ENCODE measurements at regions not wholly inside any gene's neighbourhood (a gene's known extent, or its start where the extent isn't known, plus 50 kb on each side); places are given as distances from the start of the nearest gene placed in this dataset.
"Not testable (repeated sequence)": the region's sequence is repeated elsewhere in the genome, so short reads cannot be mapped to it uniquely, and the experiment has no call there.

- H3K4me3 ChIP-seq (ENCODE audit: insufficient read depth, low read depth, low read length) = no peak overlapping the region
- H3K36me3 ChIP-seq (ENCODE audit: insufficient read depth, low read length) = no peaks in the 10 kb centered on the region
- H4K20me1 ChIP-seq (ENCODE audit: insufficient read depth, low read length) = no peaks in the 10 kb centered on the region
- peak; percentile 12 for DNase-seq (ENCODE audit: low read depth)
- no peaks in the 10 kb centered on the region for H3K9me3 ChIP-seq (ENCODE audit: insufficient read depth, low read depth, low read length)
- H3K4me2 ChIP-seq (ENCODE audit: low read length) = peak overlapping the region; percentile 4
- no peak overlapping the region for H3K27ac ChIP-seq (ENCODE audit: low read depth, low read length)
- no peaks in the 10 kb centered on the region for H3K79me2 ChIP-seq (ENCODE audit: insufficient read depth, low read length)
- H3K27ac Mint-ChIP-seq (ENCODE audit: unreplicated experiment) = no peak overlapping the region
- H3K9ac ChIP-seq (ENCODE audit: low read length) = no peak overlapping the region
- H3K9me3 Mint-ChIP-seq (ENCODE audit: unreplicated experiment) = peaks cover 4% of the 10 kb centered on the region
- peaks cover 5% of the 10 kb centered on the region for H3K4me1 Mint-ChIP-seq (ENCODE audit: low read depth, unreplicated experiment)
- FAIRE-seq = no peak
- H3K4me1 ChIP-seq (ENCODE audit: insufficient read depth, low read length) = peaks cover 14% of the 10 kb centered on the region
- peaks cover 4% of the 10 kb centered on the region for H3K27me3 Mint-ChIP-seq (ENCODE audit: low read depth, unreplicated experiment)
- no peak for TF ChIP-seq EZH2 (IDR thresholded peaks at IDR 0.05; ENCODE audit: insufficient read depth, low read length)
- TF ChIP-seq CTCF (IDR thresholded peaks at IDR 0.05; ENCODE audit: insufficient read depth, low read depth, low read length) = no peak
- no peaks in the 10 kb centered on the region for H3K27me3 ChIP-seq (ENCODE audit: insufficient read depth, low read length)
- peaks cover 4% of the 10 kb centered on the region for H3K36me3 Mint-ChIP-seq (ENCODE audit: low read depth, unreplicated experiment)
- no peak overlapping the region for H2AFZ ChIP-seq (ENCODE audit: low read depth, low read length)
- no peak overlapping the region for H3K4me3 Mint-ChIP-seq (ENCODE audit: unreplicated experiment)
Measured at GRCh38 chr4:15198070-15198727, 195.9 kb downstream of the CPEB2 start.

- H3K4me3 Mint-ChIP-seq (ENCODE audit: unreplicated experiment) = no peak overlapping the region
- Histone ChIP-seq H3K4me2 (ENCODE audit: low read length) (no peak overlapping the region), H3K79me2 (ENCODE audit: insufficient read depth, low read length) (no peaks in the 10 kb centered on the region), H3K4me3 (ENCODE audit: insufficient read depth, low read depth, low read length) (no peak overlapping the region), H3K27me3 (ENCODE audit: insufficient read depth, low read length) (no peaks in the 10 kb centered on the region), H4K20me1 (ENCODE audit: insufficient read depth, low read length) (no peaks in the 10 kb centered on the region), H3K27ac (ENCODE audit: low read depth, low read length) (no peak overlapping the region), H3K4me1 (ENCODE audit: insufficient read depth, low read length) (peaks cover 8% of the 10 kb centered on the region), H3K36me3 (ENCODE audit: insufficient read depth, low read length) (no peaks in the 10 kb centered on the region), H3K9ac (ENCODE audit: low read length) (no peak overlapping the region), H2AFZ (ENCODE audit: low read depth, low read length) (no peak overlapping the region), H3K9me3 (ENCODE audit: insufficient read depth, low read depth, low read length) (peaks cover 5% of the 10 kb centered on the region)
- H3K9me3 Mint-ChIP-seq (ENCODE audit: unreplicated experiment) = peaks cover 13% of the 10 kb centered on the region
- no peaks in the 10 kb centered on the region for H3K27me3 Mint-ChIP-seq (ENCODE audit: low read depth, unreplicated experiment)
- H3K4me1 Mint-ChIP-seq (ENCODE audit: low read depth, unreplicated experiment) = peaks cover 3% of the 10 kb centered on the region
- FAIRE-seq (no peak), DNase-seq (ENCODE audit: low read depth) (no peak)
- no peak overlapping the region for H3K27ac Mint-ChIP-seq (ENCODE audit: unreplicated experiment)
- H3K36me3 Mint-ChIP-seq (ENCODE audit: low read depth, unreplicated experiment) = no peaks in the 10 kb centered on the region
- TF ChIP-seq EZH2 (IDR thresholded peaks at IDR 0.05; ENCODE audit: insufficient read depth, low read length) = no peak
- TF ChIP-seq CTCF (IDR thresholded peaks at IDR 0.05; ENCODE audit: insufficient read depth, low read depth, low read length) = no peak
Measured at GRCh38 chr4:15201782-15202181, 199.5 kb downstream of the CPEB2 start.

GRCh38 chr4:15202481-15202880, 200.2 kb downstream of the CPEB2 start:
- no peak overlapping the region for H3K27ac Mint-ChIP-seq (ENCODE audit: unreplicated experiment)
- H3K4me3 ChIP-seq (ENCODE audit: insufficient read depth, low read depth, low read length) = no peak overlapping the region
- no peaks in the 10 kb centered on the region for H3K79me2 ChIP-seq (ENCODE audit: insufficient read depth, low read length)
- DNase-seq (ENCODE audit: low read depth) = peak; percentile 54
- no peak overlapping the region for H3K27ac ChIP-seq (ENCODE audit: low read depth, low read length)
- H3K27me3 Mint-ChIP-seq (ENCODE audit: low read depth, unreplicated experiment) = no peaks in the 10 kb centered on the region
- peaks cover 8% of the 10 kb centered on the region for H3K9me3 ChIP-seq (ENCODE audit: insufficient read depth, low read depth, low read length)
- TF ChIP-seq EZH2 (IDR thresholded peaks at IDR 0.05; ENCODE audit: insufficient read depth, low read length) = no peak
- TF ChIP-seq CTCF (IDR thresholded peaks at IDR 0.05; ENCODE audit: insufficient read depth, low read depth, low read length) = no peak
- FAIRE-seq = peak; percentile 76
- no peaks in the 10 kb centered on the region for H3K4me1 Mint-ChIP-seq (ENCODE audit: low read depth, unreplicated experiment)
- H2AFZ ChIP-seq (ENCODE audit: low read depth, low read length) = no peak overlapping the region
- no peaks in the 10 kb centered on the region for H3K36me3 ChIP-seq (ENCODE audit: insufficient read depth, low read length)
- H3K36me3 Mint-ChIP-seq (ENCODE audit: low read depth, unreplicated experiment) = no peaks in the 10 kb centered on the region
- no peak overlapping the region for H3K4me3 Mint-ChIP-seq (ENCODE audit: unreplicated experiment)
- peaks cover 6% of the 10 kb centered on the region for H3K4me1 ChIP-seq (ENCODE audit: insufficient read depth, low read length)
- no peaks in the 10 kb centered on the region for H3K27me3 ChIP-seq (ENCODE audit: insufficient read depth, low read length)
- no peak overlapping the region for H3K9ac ChIP-seq (ENCODE audit: low read length)
- H3K4me2 ChIP-seq (ENCODE audit: low read length) = no peak overlapping the region
- peaks cover 15% of the 10 kb centered on the region for H3K9me3 Mint-ChIP-seq (ENCODE audit: unreplicated experiment)
- H4K20me1 ChIP-seq (ENCODE audit: insufficient read depth, low read length) = no peaks in the 10 kb centered on the region

GRCh38 chr4:15206526-15206925, 204.2 kb downstream of the CPEB2 start:
- not testable (repeated sequence) for H3K9me3 ChIP-seq (ENCODE audit: insufficient read depth, low read depth, low read length); H3K79me2 ChIP-seq (ENCODE audit: insufficient read depth, low read length); H3K27me3 ChIP-seq (ENCODE audit: insufficient read depth, low read length); H3K4me1 Mint-ChIP-seq (ENCODE audit: low read depth, unreplicated experiment); H4K20me1 ChIP-seq (ENCODE audit: insufficient read depth, low read length); H3K27me3 Mint-ChIP-seq (ENCODE audit: low read depth, unreplicated experiment); H3K9ac ChIP-seq (ENCODE audit: low read length); H3K36me3 Mint-ChIP-seq (ENCODE audit: low read depth, unreplicated experiment); H3K4me2 ChIP-seq (ENCODE audit: low read length); DNase-seq (ENCODE audit: low read depth); H2AFZ ChIP-seq (ENCODE audit: low read depth, low read length); H3K4me3 Mint-ChIP-seq (ENCODE audit: unreplicated experiment); H3K4me3 ChIP-seq (ENCODE audit: insufficient read depth, low read depth, low read length); FAIRE-seq; H3K36me3 ChIP-seq (ENCODE audit: insufficient read depth, low read length); H3K27ac Mint-ChIP-seq (ENCODE audit: unreplicated experiment); H3K27ac ChIP-seq (ENCODE audit: low read depth, low read length); H3K4me1 ChIP-seq (ENCODE audit: insufficient read depth, low read length)
- peaks cover 18% of the 10 kb centered on the region for H3K9me3 Mint-ChIP-seq (ENCODE audit: unreplicated experiment)

Measured in astrocyte (in vitro differentiated cells and primary cell).